Neural progenitor cell (in vitro differentiated cells): ENCODE measurements at regions not wholly inside any gene's neighbourhood (a gene's known extent, or its start where the extent isn't known, plus 50 kb on each side); places are given as distances from the start of the nearest gene placed in this dataset.

Experiments
- DNase-seq: peaks from one replicate; pipeline ENCODE4 v3.0.0-alpha.2; 2016; ENCODE audit warnings: low spot score
- H2AFZ ChIP-seq: fragments of 200-600 bp; sonication (generic); replicated peaks from 2 replicates; pipeline ENCODE4 v1.6.1; 2016; ENCODE audit warnings: antibody characterized with exemption
- H3F3A ChIP-seq: fragments of 200-600 bp; sonication (generic); 2 replicates; pipeline ENCODE4 v1.6.1; 2016; ENCODE audit warnings: antibody characterized with exemption, low read depth
- H3K27ac ChIP-seq: fragments of 200-600 bp; sonication (generic); 2 replicates; pipeline ENCODE4 v1.5.1; 2016; ENCODE audit warnings: mild to moderate bottlenecking
- H3K27me3 ChIP-seq: fragments of 200-600 bp; sonication (generic); 2 replicates; pipeline ENCODE4 v1.6.1; 2016; ENCODE audit warnings: mild to moderate bottlenecking, moderate library complexity
- H3K36me3 ChIP-seq: fragments of 200-600 bp; sonication (generic); 2 replicates; pipeline ENCODE4 v1.5.1; 2016
- H3K4me1 ChIP-seq: fragments of 200-600 bp; sonication (generic); 2 replicates; pipeline ENCODE4 v1.6.1; 2016; ENCODE audit warnings: mixed run types
- H3K4me2 ChIP-seq: fragments of 200-600 bp; sonication (generic); 2 replicates; pipeline ENCODE4 v1.6.1; 2016
- H3K4me3 ChIP-seq: fragments of 200-600 bp; sonication (generic); 2 replicates; pipeline ENCODE4 v1.5.1; 2016
- H3K79me2 ChIP-seq: fragments of 200-600 bp; sonication (generic); 2 replicates; pipeline ENCODE4 v1.6.1; 2016; ENCODE audit warnings: low read depth
- H3K9ac ChIP-seq: fragments of 200-600 bp; sonication (generic); 2 replicates; pipeline ENCODE4 v1.6.1; 2016
- H3K9me3 ChIP-seq: fragments of 200-600 bp; sonication (generic); 2 replicates; pipeline ENCODE4 v1.5.1; 2016; ENCODE audit warnings: low read depth
- H4K20me1 ChIP-seq: fragments of 200-600 bp; sonication (generic); 2 replicates; pipeline ENCODE4 v1.6.1; 2016; ENCODE audit warnings: low read depth
- H3K27ac Mint-ChIP-seq: 3 replicates; pipeline ENCODE4 v1.8.0; 2021; ENCODE audit warnings: mixed read lengths
- H3K27me3 Mint-ChIP-seq: 2 replicates; pipeline ENCODE4 v1.8.0; 2022; ENCODE audit warnings: low read depth, mild to moderate bottlenecking, inconsistent platforms, moderate library complexity, mixed read lengths; ENCODE audit not compliant: insufficient read depth
- H3K36me3 Mint-ChIP-seq: 3 replicates; pipeline ENCODE4 v1.8.0; 2021; ENCODE audit warnings: mixed read lengths
- H3K4me1 Mint-ChIP-seq: 3 replicates; pipeline ENCODE4 v1.8.0; 2021; ENCODE audit warnings: mixed read lengths
- H3K4me3 Mint-ChIP-seq: 3 replicates; pipeline ENCODE4 v1.8.0; 2021; ENCODE audit warnings: mild to moderate bottlenecking, moderate library complexity, mixed read lengths
- H3K9me3 Mint-ChIP-seq: 3 replicates; pipeline ENCODE4 v1.8.0; 2020; ENCODE audit warnings: mixed read lengths
- EZH2 ChIP-seq: fragments of 200-600 bp; sonication (generic); IDR thresholded peaks from 2 replicates; pipeline ENCODE4 v1.6.1; 2017; ENCODE audit warnings: antibody characterized with exemption, mild to moderate bottlenecking, moderate library complexity
- EZH2phosphoT487 ChIP-seq: fragments of 200-600 bp; sonication (generic); IDR thresholded peaks from 2 replicates; pipeline ENCODE4 v1.6.1; 2017; ENCODE audit warnings: antibody characterized with exemption
- TF ChIP-seq, protein P1 (sequence below): fragments of 200-600 bp; sonication (generic); IDR thresholded peaks from 2 replicates; pipeline ENCODE4 v1.5.1; 2017; ENCODE audit warnings: antibody characterized with exemption, mild to moderate bottlenecking

DNA sequence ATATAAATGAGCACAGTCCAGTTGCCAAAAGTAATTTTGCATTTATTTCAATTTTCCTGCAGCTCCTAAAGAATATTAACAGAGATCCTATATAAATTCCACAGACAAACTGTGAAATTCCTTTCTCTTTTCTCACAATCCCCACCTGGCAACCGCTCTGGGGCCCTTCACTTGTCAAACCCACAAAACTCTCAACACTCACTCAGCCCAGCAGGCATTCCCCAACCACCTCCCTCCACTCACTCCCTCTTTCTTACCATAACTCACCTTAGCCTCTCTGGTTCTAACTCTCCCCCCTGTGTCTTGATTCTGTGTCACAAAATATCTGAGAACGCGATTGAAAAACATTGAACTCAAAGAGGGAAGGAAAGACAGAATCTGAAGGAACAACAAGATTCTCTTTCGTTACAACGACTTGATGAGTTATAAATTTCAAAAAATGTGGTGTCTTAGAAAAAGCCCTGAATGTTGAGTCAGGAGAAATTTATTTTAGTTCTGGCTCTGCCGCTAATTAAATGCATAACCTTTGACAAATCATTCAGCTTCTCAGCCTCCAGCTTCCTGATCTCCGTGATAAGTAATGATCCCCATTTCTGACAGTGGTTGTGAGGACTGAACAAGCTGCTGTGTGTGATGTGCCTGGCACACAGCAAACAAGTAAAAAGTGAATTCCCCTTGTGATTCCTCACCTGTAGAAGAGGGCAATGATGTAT is 87.9 kb downstream of the UNC5CL start:
- no peaks in the 10 kb centered on the region for H3K27me3 ChIP-seq
- H3K36me3 ChIP-seq: no peaks in the 10 kb centered on the region
- no peak overlapping the region for H3K9ac ChIP-seq
- H3K4me3 ChIP-seq: no peak overlapping the region
- Mint-ChIP-seq H3K27ac (peak overlapping the region; percentile 78), H3K4me1 (peaks cover 45% of the 10 kb centered on the region), H3K4me3 (no peak overlapping the region), H3K27me3 (peaks cover under 1% of the 10 kb centered on the region), H3K36me3 (no peaks in the 10 kb centered on the region), H3K9me3 (no peaks in the 10 kb centered on the region)
- no peak overlapping the region for H3K4me2 ChIP-seq
- H3K79me2 ChIP-seq: no peaks in the 10 kb centered on the region
- H3K9me3 ChIP-seq: no peaks in the 10 kb centered on the region
- peaks cover 23% of the 10 kb centered on the region for H3K4me1 ChIP-seq
- no peak for TF ChIP-seq EZH2
- TF ChIP-seq, protein P1, sequence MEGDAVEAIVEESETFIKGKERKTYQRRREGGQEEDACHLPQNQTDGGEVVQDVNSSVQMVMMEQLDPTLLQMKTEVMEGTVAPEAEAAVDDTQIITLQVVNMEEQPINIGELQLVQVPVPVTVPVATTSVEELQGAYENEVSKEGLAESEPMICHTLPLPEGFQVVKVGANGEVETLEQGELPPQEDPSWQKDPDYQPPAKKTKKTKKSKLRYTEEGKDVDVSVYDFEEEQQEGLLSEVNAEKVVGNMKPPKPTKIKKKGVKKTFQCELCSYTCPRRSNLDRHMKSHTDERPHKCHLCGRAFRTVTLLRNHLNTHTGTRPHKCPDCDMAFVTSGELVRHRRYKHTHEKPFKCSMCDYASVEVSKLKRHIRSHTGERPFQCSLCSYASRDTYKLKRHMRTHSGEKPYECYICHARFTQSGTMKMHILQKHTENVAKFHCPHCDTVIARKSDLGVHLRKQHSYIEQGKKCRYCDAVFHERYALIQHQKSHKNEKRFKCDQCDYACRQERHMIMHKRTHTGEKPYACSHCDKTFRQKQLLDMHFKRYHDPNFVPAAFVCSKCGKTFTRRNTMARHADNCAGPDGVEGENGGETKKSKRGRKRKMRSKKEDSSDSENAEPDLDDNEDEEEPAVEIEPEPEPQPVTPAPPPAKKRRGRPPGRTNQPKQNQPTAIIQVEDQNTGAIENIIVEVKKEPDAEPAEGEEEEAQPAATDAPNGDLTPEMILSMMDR: no peak
- TF ChIP-seq EZH2phosphoT487: no peak
- H3K27ac ChIP-seq: no peak overlapping the region
- H2AFZ ChIP-seq: peak overlapping the region; percentile 8
- peaks cover 10% of the 10 kb centered on the region for H3F3A ChIP-seq
- no peak for DNase-seq
- H4K20me1 ChIP-seq: no peaks in the 10 kb centered on the region

DNA sequence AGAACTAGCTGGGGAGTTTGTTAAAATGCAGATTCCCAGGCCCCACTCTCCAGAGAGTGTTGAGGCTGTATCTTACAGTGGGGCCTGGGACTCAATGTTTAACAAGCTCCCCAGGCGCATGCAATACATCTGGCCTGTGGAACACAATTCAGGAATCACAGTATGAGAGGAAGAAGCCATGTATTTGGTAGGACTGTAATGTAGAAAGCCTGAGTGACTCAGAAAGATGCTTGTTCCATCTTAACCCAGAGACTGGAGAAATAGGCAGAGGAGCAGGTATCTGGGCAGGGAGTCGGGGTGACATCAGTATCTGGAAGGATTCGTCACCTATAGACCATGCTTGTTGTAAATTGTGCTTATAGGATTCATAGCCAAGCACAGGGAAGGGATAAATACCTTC is 90.5 kb downstream of the UNC5CL start:
- Histone ChIP-seq H3K36me3 (no peaks in the 10 kb centered on the region), H3K27me3 (no peaks in the 10 kb centered on the region), H3K9me3 (no peaks in the 10 kb centered on the region), H3F3A (peaks cover 10% of the 10 kb centered on the region), H3K9ac (no peak overlapping the region), H3K4me2 (no peak overlapping the region), H4K20me1 (no peaks in the 10 kb centered on the region), H3K4me3 (no peak overlapping the region), H3K27ac (no peak overlapping the region), H3K4me1 (peaks cover 23% of the 10 kb centered on the region), H3K79me2 (no peaks in the 10 kb centered on the region), H2AFZ (no peak overlapping the region)
- H3K4me3 Mint-ChIP-seq: no peak overlapping the region
- H3K27ac Mint-ChIP-seq: no peak overlapping the region
- H3K9me3 Mint-ChIP-seq: peaks cover 5% of the 10 kb centered on the region
- DNase-seq: no peak
- H3K36me3 Mint-ChIP-seq: peaks cover 3% of the 10 kb centered on the region
- peaks cover 45% of the 10 kb centered on the region for H3K4me1 Mint-ChIP-seq
- peaks cover 5% of the 10 kb centered on the region for H3K27me3 Mint-ChIP-seq
- TF ChIP-seq, protein P1: no peak
- TF ChIP-seq EZH2 (no peak), EZH2phosphoT487 (no peak)

DNA sequence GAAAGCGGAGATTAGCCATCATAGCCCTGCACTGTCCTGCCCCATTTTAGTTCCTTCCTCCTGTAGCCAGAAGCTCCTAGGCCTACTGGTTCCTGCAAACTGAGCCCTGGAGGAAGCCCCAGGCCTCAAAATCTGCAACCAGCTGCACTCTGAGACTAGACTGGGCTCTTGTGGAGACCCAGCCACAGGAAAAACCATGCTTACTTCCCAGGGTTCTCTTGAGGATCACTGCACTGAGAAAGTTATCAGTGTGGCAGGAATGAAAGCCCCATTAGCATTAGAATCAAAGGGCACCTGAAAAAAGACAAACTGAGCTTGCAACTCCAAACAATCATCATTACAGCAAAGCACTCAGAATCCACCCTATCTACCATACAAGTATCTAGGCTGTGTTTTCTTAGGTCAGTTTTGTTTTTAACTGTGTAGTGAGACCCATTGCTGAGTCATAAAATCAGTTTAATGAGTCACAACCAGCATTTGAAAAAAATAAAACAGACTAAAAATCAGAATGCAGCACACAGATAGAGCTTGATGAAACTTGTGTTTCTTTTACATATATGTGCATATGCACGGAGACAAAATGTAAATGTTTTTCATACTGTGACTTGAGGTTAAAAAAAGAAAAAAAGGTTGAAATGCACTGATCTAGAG is 91.0 kb downstream of the UNC5CL start:
- Histone ChIP-seq H4K20me1 (no peaks in the 10 kb centered on the region), H3K79me2 (no peaks in the 10 kb centered on the region), H3K4me3 (no peak overlapping the region), H3F3A (peaks cover 10% of the 10 kb centered on the region), H3K9ac (no peak overlapping the region), H3K27me3 (no peaks in the 10 kb centered on the region), H3K27ac (no peak overlapping the region), H3K36me3 (no peaks in the 10 kb centered on the region), H3K4me2 (no peak overlapping the region), H2AFZ (peak overlapping the region; percentile 81), H3K4me1 (peaks cover 23% of the 10 kb centered on the region), H3K9me3 (no peaks in the 10 kb centered on the region)
- H3K27me3 Mint-ChIP-seq: peaks cover 5% of the 10 kb centered on the region
- no peak overlapping the region for H3K4me3 Mint-ChIP-seq
- DNase-seq: no peak
- no peak overlapping the region for H3K27ac Mint-ChIP-seq
- peaks cover 3% of the 10 kb centered on the region for H3K36me3 Mint-ChIP-seq
- peaks cover 45% of the 10 kb centered on the region for H3K4me1 Mint-ChIP-seq
- H3K9me3 Mint-ChIP-seq: peaks cover 5% of the 10 kb centered on the region
- TF ChIP-seq, protein P1: no peak
- TF ChIP-seq EZH2 (no peak), EZH2phosphoT487 (no peak)
